GM12864 (cell line): ENCODE measurements at regions not wholly inside any gene's neighbourhood (a gene's known extent, or its start where the extent isn't known, plus 50 kb on each side); places are given as distances from the start of the nearest gene placed in this dataset.

Source experiments
- DNase-seq: peaks from one replicate; pipeline ENCODE4 v3.0.0-alpha.2; 2011; ENCODE audit warnings: low read depth
- H3K4me3 ChIP-seq: 2 replicates; pipeline ENCODE4 v1.5.1; 2011; ENCODE audit warnings: mild to moderate bottlenecking, low read depth, low read length, control low read depth
- CTCF ChIP-seq: IDR thresholded peaks from 2 replicates; pipeline ENCODE4 v1.5.1; 2011; ENCODE audit warnings: low read depth, mild to moderate bottlenecking, moderate library complexity, low read length, control low read depth, inconsistent platforms; ENCODE audit errors: missing control alignments

GRCh38 chr6:106918115-106918514, 56.4 kb downstream of the CD24 start:
- no peak for DNase-seq
- no peak for TF ChIP-seq CTCF
- no peak overlapping the region for H3K4me3 ChIP-seq

GRCh38 chr6:106916891-106917290, 57.6 kb downstream of the CD24 start:
- DNase-seq: no peak
- no peak overlapping the region for H3K4me3 ChIP-seq
- no peak for TF ChIP-seq CTCF

GRCh38 chr6:106913676-106914280, 60.8 kb downstream of the CD24 start:
- peak; percentile 15 for DNase-seq
- H3K4me3 ChIP-seq: no peak overlapping the region
- TF ChIP-seq CTCF: no peak

- H3K4me3 ChIP-seq: no peak overlapping the region
- TF ChIP-seq CTCF: no peak
- DNase-seq: no peak
Measured at GRCh38 chr6:106913111-106913510, 61.4 kb downstream of the CD24 start.

- no peak overlapping the region for H3K4me3 ChIP-seq
- no peak for TF ChIP-seq CTCF
- DNase-seq: no peak
Measured at GRCh38 chr6:106912091-106912490, 62.4 kb downstream of the CD24 start.

- TF ChIP-seq CTCF: no peak
- no peak overlapping the region for H3K4me3 ChIP-seq
- DNase-seq: no peak
Measured at GRCh38 chr6:106910999-106911949, 63.3 kb downstream of the CD24 start.
